GM19025 (cell line): ENCODE measurements at regions not wholly inside any gene's neighbourhood (a gene's known extent, or its start where the extent isn't known, plus 50 kb on each side); places are given as distances from the start of the nearest gene placed in this dataset.

Source experiments
- ATAC-seq: cut with Tn5 transposase; IDR thresholded peaks from one replicate; pipeline ENCODE4 v1.9.1; 2021; ENCODE audit warnings: mild to moderate bottlenecking, low read depth, moderate library complexity; ENCODE audit not compliant: unreplicated experiment

GRCh38 chr9:88751781-88752180, 216.8 kb downstream of the NXNL2 start:
- no peak for ATAC-seq

- ATAC-seq = no peak
Measured at GRCh38 chr9:88753691-88754367, 218.9 kb downstream of the NXNL2 start.

- ATAC-seq = no peak
Measured at GRCh38 chr9:88754452-88754851, 219.5 kb downstream of the NXNL2 start.

GRCh38 chr9:88754886-88755285, 219.9 kb downstream of the NXNL2 start:
- ATAC-seq = no peak

- ATAC-seq = no peak
Measured at GRCh38 chr9:88757406-88758010, 222.5 kb downstream of the NXNL2 start.

- ATAC-seq = no peak
Measured at GRCh38 chr9:88759364-88759763, 224.4 kb downstream of the NXNL2 start.

- no peak for ATAC-seq
Measured at GRCh38 chr9:88766778-88767503, 224.3 kb upstream of the S1PR3 start.

- no peak for ATAC-seq
Measured at GRCh38 chr9:88767504-88767790, 223.8 kb upstream of the S1PR3 start.

GRCh38 chr9:88772575-88772974, 218.7 kb upstream of the S1PR3 start:
- ATAC-seq = no peak

GRCh38 chr9:88773126-88773525, 218.1 kb upstream of the S1PR3 start:
- ATAC-seq = no peak

GRCh38 chr9:88773627-88774244, 217.5 kb upstream of the S1PR3 start:
- no peak for ATAC-seq

GRCh38 chr9:88775037-88775471, 216.2 kb upstream of the S1PR3 start:
- no peak for ATAC-seq

- no peak for ATAC-seq
Measured at GRCh38 chr9:88775559-88775958, 215.7 kb upstream of the S1PR3 start.

GRCh38 chr9:88775966-88776365, 215.3 kb upstream of the S1PR3 start:
- no peak for ATAC-seq

GRCh38 chr9:88776717-88777497, 214.4 kb upstream of the S1PR3 start:
- ATAC-seq = no peak

- no peak for ATAC-seq
Measured at GRCh38 chr9:88777498-88778312, 213.6 kb upstream of the S1PR3 start.

GRCh38 chr9:88781628-88782391, 209.5 kb upstream of the S1PR3 start:
- ATAC-seq = no peak

GRCh38 chr9:88782931-88783710, 208.1 kb upstream of the S1PR3 start:
- no peak for ATAC-seq
